Natural killer cell (primary cell): ENCODE measurements at regions not wholly inside any gene's neighbourhood (a gene's known extent, or its start where the extent isn't known, plus 50 kb on each side); places are given as distances from the start of the nearest gene placed in this dataset.

ENCODE experiments used
- ATAC-seq, 3 donors: fragments of 150-1000 bp in 2 of 3; fragments of 200-7000 bp in 1 of 3; cut with Tn5 transposase; 1 replicate in 1 of 3; 2 replicates in 2 of 3; pipeline ENCODE4 v1.10.0; 2021; ENCODE audit warnings: mild to moderate bottlenecking in 2 of 3, moderate library complexity in 2 of 3
- DNase-seq, 2 donors: peaks; one replicate each; pipeline versions ENCODE4 v3.0.0 to v3.0.0-alpha.2; 2013 to 2021; ENCODE audit warnings: mixed read lengths in 1 of 2
- H3K27ac ChIP-seq: one replicate; pipeline ENCODE4 v1.5.1; 2013; ENCODE audit warnings: mild to moderate bottlenecking, low read length
- H3K27me3 ChIP-seq: one replicate; pipeline ENCODE4 v1.6.1; 2013; ENCODE audit warnings: low read length; ENCODE audit not compliant: control insufficient read depth, insufficient read depth
- H3K36me3 ChIP-seq: one replicate; pipeline ENCODE4 v1.6.1; 2013; ENCODE audit warnings: low read length; ENCODE audit not compliant: control insufficient read depth, insufficient read depth
- H3K4me1 ChIP-seq: one replicate; pipeline ENCODE4 v1.6.1; 2013; ENCODE audit warnings: low read length; ENCODE audit not compliant: control insufficient read depth, insufficient read depth
- H3K4me3 ChIP-seq: one replicate; pipeline ENCODE4 v1.5.1; 2013; ENCODE audit warnings: low read length
- H3K9me3 ChIP-seq: one replicate; pipeline ENCODE4 v1.6.1; 2013; ENCODE audit warnings: low read length; ENCODE audit not compliant: control insufficient read depth, insufficient read depth
- H3K27ac Mint-ChIP-seq, 2 donors: one replicate each; pipeline ENCODE4 v1.8.0; 2022; ENCODE audit warnings: mild to moderate bottlenecking in 2 of 2, mixed read lengths in 2 of 2, moderate library complexity in 1 of 2
- H3K27me3 Mint-ChIP-seq, 2 donors: one replicate each; pipeline ENCODE4 v1.8.0; 2022; ENCODE audit warnings: low read depth in 2 of 2, mixed read lengths in 2 of 2
- H3K36me3 Mint-ChIP-seq: one replicate; pipeline ENCODE4 v1.8.0; 2022; ENCODE audit warnings: mixed read lengths
- H3K4me1 Mint-ChIP-seq, 2 donors: one replicate each; pipeline ENCODE4 v1.8.0; 2022; ENCODE audit warnings: mixed read lengths in 2 of 2
- H3K4me3 Mint-ChIP-seq: one replicate; pipeline ENCODE4 v1.8.0; 2022; ENCODE audit warnings: mild to moderate bottlenecking, moderate library complexity, mixed read lengths
- H3K9me3 Mint-ChIP-seq, 2 donors: one replicate each; pipeline ENCODE4 v1.8.0; 2022; ENCODE audit warnings: mixed read lengths in 2 of 2
- CTCF ChIP-seq: fragments of 200-600 bp; IDR thresholded peaks from one replicate; pipeline ENCODE4 v1.8.0; 2022; ENCODE audit warnings: antibody characterized with exemption
- WGBS: methylation state at CpG from one replicate; pipeline ENCODE4 v1.1.7; 2013; ENCODE audit warnings: missing lambda C conversion rate; ENCODE audit not compliant: insufficient coverage; 5-methylcytosine and 5-hydroxymethylcytosine counted together
- intact Hi-C: fragments of 100-400 bp; cut with micrococcal nuclease; formaldehyde crosslinking; loops from one replicate; pipeline ENCODE4 v1.14.2; 2022

DNA sequence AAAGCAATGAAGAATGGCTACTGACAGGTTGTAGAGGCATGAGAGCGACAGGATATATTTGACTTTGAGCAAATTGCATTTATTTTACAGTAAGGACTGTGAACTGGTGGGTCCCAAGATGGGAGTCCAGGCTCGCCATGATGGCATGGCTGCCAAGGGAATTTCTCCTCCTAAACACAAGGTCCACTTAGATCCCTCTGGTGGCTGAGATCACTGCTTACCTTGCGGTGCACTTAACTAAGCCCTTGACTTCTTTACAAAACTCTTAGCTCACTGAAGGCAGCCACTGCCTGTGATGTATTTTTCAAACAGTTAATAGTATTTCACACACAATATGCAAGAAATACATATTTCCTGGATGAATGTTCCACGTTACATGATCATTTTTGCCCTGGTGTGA is 50.3 kb upstream of the SORBS2 start:
- intact Hi-C loops: no loop called here
- Histone ChIP-seq H3K4me1 (no peaks in the 10 kb centered on the region), H3K4me3 (no peak overlapping the region), H3K27me3 (no peaks in the 10 kb centered on the region), H3K27ac (no peak overlapping the region), H3K9me3 (peaks cover 7% of the 10 kb centered on the region), H3K36me3 (no peaks in the 10 kb centered on the region)
- H3K9me3 Mint-ChIP-seq: peaks cover 8 to 10% of the 10 kb centered on the region in 2 donors
- DNase-seq (no peak), ATAC-seq (no peak)
- H3K4me3 Mint-ChIP-seq: no peak overlapping the region
- H3K4me1 Mint-ChIP-seq: no peaks in the 10 kb centered on the region
- peaks cover 12% of the 10 kb centered on the region for H3K36me3 Mint-ChIP-seq
- H3K27me3 Mint-ChIP-seq: peaks cover 0 to 3% of the 10 kb centered on the region in 2 donors
- WGBS: 94% methylated on average over 3 of the region's 4 CpGs
- TF ChIP-seq CTCF: no peak
- H3K27ac Mint-ChIP-seq: no peak overlapping the region

- H3K27ac Mint-ChIP-seq: no peak overlapping the region
- Histone ChIP-seq H3K4me1 (no peaks in the 10 kb centered on the region), H3K4me3 (no peak overlapping the region), H3K9me3 (no peaks in the 10 kb centered on the region), H3K27ac (no peak overlapping the region), H3K27me3 (no peaks in the 10 kb centered on the region), H3K36me3 (no peaks in the 10 kb centered on the region)
- H3K36me3 Mint-ChIP-seq: no peaks in the 10 kb centered on the region
- intact Hi-C loops: no loop called here
- no peak overlapping the region for H3K4me3 Mint-ChIP-seq
- ATAC-seq (no peak), DNase-seq (no peak)
- peaks cover 0 to 3% of the 10 kb centered on the region in 2 donors for H3K27me3 Mint-ChIP-seq
- H3K4me1 Mint-ChIP-seq: no peaks in the 10 kb centered on the region
- WGBS: 100% methylated on average over 1 of the region's 1 CpG
- peaks cover 0 to 7% of the 10 kb centered on the region in 2 donors for H3K9me3 Mint-ChIP-seq
- TF ChIP-seq CTCF: no peak
Observed at GRCh38 chr4:185863946-185864345, 52.0 kb upstream of the SORBS2 start.

DNA sequence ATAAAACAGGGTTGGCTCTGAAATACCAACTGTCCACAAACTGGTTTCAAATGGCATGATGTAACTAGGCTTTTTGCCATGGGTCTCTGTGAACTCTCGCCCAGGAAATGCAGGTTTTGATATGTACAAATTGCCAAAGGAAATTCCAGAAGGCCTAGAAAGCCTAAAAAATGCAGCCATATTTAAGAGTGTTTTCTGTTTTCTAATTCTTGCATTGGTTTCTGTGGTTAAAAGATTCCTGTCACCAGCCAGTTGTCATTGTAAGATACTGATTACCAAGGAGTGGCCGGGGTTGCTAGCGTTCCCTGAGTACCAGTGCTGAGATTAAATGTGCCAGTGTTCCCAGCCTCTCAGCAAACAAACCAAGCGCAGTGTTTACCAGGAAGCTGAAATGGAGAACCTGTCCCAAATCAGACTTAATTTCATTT is 53.9 kb upstream of the SORBS2 start:
- intact Hi-C loops: no loop called here
- ATAC-seq (no peak), DNase-seq (no peak)
- H3K4me1 ChIP-seq: no peaks in the 10 kb centered on the region
- TF ChIP-seq CTCF: no peak
- no peaks in the 10 kb centered on the region for H3K4me1 Mint-ChIP-seq
- H3K27ac ChIP-seq: no peak overlapping the region
- H3K4me3 ChIP-seq: no peak overlapping the region
- no peaks in the 10 kb centered on the region for H3K27me3 ChIP-seq
- no peaks in the 10 kb centered on the region for H3K36me3 ChIP-seq
- H3K27me3 Mint-ChIP-seq: peaks cover 0 to 3% of the 10 kb centered on the region in 2 donors
- WGBS: 87% methylated on average over 4 of the region's 4 CpGs
- no peaks in the 10 kb centered on the region for H3K9me3 ChIP-seq
- no peaks in the 10 kb centered on the region for H3K36me3 Mint-ChIP-seq
- no peak overlapping the region for H3K27ac Mint-ChIP-seq
- no peak overlapping the region for H3K4me3 Mint-ChIP-seq
- H3K9me3 Mint-ChIP-seq: no peaks in the 10 kb centered on the region

GRCh38 chr4:185867770-185868169 is 55.8 kb upstream of the SORBS2 start:
- Mint-ChIP-seq H3K9me3 (no peaks in the 10 kb centered on the region), H3K27me3 (peaks cover 0 to under 1% of the 10 kb centered on the region in 2 donors), H3K4me3 (no peak overlapping the region), H3K27ac (no peak overlapping the region), H3K36me3 (no peaks in the 10 kb centered on the region), H3K4me1 (no peaks in the 10 kb centered on the region)
- Histone ChIP-seq H3K9me3 (no peaks in the 10 kb centered on the region), H3K36me3 (no peaks in the 10 kb centered on the region), H3K27me3 (no peaks in the 10 kb centered on the region), H3K4me1 (no peaks in the 10 kb centered on the region), H3K4me3 (no peak overlapping the region), H3K27ac (no peak overlapping the region)
- ATAC-seq (no peak), DNase-seq (no peak)
- intact Hi-C loops: no loop called here
- WGBS: 40% methylated on average over 2 of the region's 3 CpGs
- TF ChIP-seq CTCF: no peak
